MM.1S (cell line): ENCODE measurements at regions not wholly inside any gene's neighbourhood (a gene's known extent, or its start where the extent isn't known, plus 50 kb on each side); places are given as distances from the start of the nearest gene placed in this dataset.

Experiments
- EZH2 ChIP-seq: fragments of 300-600 bp; sonication (generic); optimal IDR thresholded peaks from 2 replicates; pipeline ENCODE3; 2017; ENCODE audit warnings: low read depth, mild to moderate bottlenecking, antibody characterized with exemption, low read length, mixed read lengths
- EZH2phosphoT487 ChIP-seq: fragments of 300-600 bp; sonication (generic); IDR thresholded peaks from 2 replicates; pipeline ENCODE4 v1.6.1; 2018; ENCODE audit warnings: antibody characterized with exemption, low read length
- TF ChIP-seq, protein P1 (sequence below): fragments of 300-600 bp; sonication (generic); IDR thresholded peaks from 2 replicates; pipeline ENCODE4 v1.5.1; 2016; ENCODE audit warnings: antibody characterized with exemption, low read length, mixed read lengths

DNA sequence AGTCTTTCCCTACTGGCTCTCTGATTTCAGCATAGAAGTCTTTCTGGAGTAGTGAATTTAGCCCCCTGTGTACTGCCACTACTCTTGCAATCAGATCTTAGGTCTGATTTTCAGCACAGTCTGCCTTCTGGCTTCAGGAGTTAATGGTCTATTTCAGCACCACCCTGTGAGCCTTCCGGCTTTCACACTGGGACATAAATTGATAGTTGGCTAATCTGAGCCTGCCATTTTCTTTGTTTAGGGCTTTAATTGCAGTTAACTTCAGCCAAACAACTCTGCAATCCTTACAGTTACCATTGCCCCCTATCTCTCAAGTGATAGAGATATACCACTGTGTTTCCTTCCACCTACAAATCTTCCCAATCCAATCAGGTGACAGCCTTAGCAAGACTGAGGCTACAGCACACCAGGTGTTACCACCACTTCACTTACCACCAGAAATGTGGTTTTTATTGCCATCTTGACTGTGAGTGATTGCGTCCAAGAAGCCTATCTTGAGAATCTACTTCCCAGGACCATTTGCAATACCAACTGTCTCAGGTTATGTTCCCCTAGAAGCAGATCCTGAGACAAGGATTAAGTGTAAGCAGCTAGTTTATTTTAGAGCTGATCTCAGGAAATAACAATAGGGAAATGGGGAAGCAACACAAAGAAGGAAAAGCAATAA lies 51.9 kb upstream of the NEK6 start:
- TF ChIP-seq, protein P1, sequence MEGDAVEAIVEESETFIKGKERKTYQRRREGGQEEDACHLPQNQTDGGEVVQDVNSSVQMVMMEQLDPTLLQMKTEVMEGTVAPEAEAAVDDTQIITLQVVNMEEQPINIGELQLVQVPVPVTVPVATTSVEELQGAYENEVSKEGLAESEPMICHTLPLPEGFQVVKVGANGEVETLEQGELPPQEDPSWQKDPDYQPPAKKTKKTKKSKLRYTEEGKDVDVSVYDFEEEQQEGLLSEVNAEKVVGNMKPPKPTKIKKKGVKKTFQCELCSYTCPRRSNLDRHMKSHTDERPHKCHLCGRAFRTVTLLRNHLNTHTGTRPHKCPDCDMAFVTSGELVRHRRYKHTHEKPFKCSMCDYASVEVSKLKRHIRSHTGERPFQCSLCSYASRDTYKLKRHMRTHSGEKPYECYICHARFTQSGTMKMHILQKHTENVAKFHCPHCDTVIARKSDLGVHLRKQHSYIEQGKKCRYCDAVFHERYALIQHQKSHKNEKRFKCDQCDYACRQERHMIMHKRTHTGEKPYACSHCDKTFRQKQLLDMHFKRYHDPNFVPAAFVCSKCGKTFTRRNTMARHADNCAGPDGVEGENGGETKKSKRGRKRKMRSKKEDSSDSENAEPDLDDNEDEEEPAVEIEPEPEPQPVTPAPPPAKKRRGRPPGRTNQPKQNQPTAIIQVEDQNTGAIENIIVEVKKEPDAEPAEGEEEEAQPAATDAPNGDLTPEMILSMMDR = no peak
- TF ChIP-seq EZH2 (no peak), EZH2phosphoT487 (no peak)
